Keratinocyte (primary cell): ENCODE measurements at regions not wholly inside any gene's neighbourhood (a gene's known extent, or its start where the extent isn't known, plus 50 kb on each side); places are given as distances from the start of the nearest gene placed in this dataset.

Source experiments
- DNase-seq: peaks from one replicate; pipeline ENCODE4 v3.0.0-alpha.2; 2011; ENCODE audit warnings: low read depth, missing footprints, low spot score
- FAIRE-seq: peaks from 2 replicates; lab custom pipeline; 2011; peaks lifted over from hg19 to GRCh38; lab: Jason Lieb, UNC
- H2AFZ ChIP-seq: 2 replicates; pipeline ENCODE4 v1.6.0; 2012; ENCODE audit warnings: low read length, control low read depth, inconsistent platforms; ENCODE audit not compliant: control insufficient read depth
- H3K27ac ChIP-seq: 2 replicates; pipeline ENCODE4 v1.5.1; 2011; ENCODE audit warnings: low read length; ENCODE audit not compliant: control insufficient read depth, insufficient read depth
- H3K27me3 ChIP-seq: 3 replicates; pipeline ENCODE4 v1.6.0; 2011; ENCODE audit warnings: low read length; ENCODE audit not compliant: control insufficient read depth, insufficient read depth; ENCODE audit errors: extremely low read depth
- H3K36me3 ChIP-seq, 2 experiments: 2 replicates in 1 of 2; 3 replicates in 1 of 2; pipeline ENCODE4 v1.5.1; 2011; ENCODE audit warnings: low read length in 2 of 2, mild to moderate bottlenecking in 1 of 2; ENCODE audit not compliant: control insufficient read depth in 2 of 2, insufficient read depth in 2 of 2; ENCODE audit errors: extremely low read depth in 1 of 2
- H3K4me1 ChIP-seq: 3 replicates; pipeline ENCODE4 v1.5.1; 2011; ENCODE audit warnings: low read length; ENCODE audit not compliant: control insufficient read depth, insufficient read depth; ENCODE audit errors: extremely low read depth
- H3K4me2 ChIP-seq: 3 replicates; pipeline ENCODE4 v1.6.0; 2011; ENCODE audit warnings: low read depth, low read length; ENCODE audit not compliant: control insufficient read depth, insufficient read depth; ENCODE audit errors: extremely low read depth
- H3K4me3 ChIP-seq, 3 experiments: fragments of 200-600 bp in 1 of 3; sonication (generic) in 1 of 3; 2 replicates in 2 of 3; 3 replicates in 1 of 3; pipeline ENCODE4 v1.5.1; 2011 to 2016; ENCODE audit warnings: low read length in 3 of 3, mild to moderate bottlenecking in 3 of 3, control low read depth in 2 of 3, inconsistent platforms in 1 of 3, low read depth in 1 of 3, mixed read lengths in 1 of 3, mixed run types in 1 of 3, moderate library complexity in 1 of 3; ENCODE audit not compliant: control insufficient read depth in 2 of 3, insufficient read depth in 2 of 3; ENCODE audit errors: extremely low read depth in 1 of 3
- H3K79me2 ChIP-seq: 2 replicates; pipeline ENCODE4 v1.6.0; 2012; ENCODE audit warnings: low read length; ENCODE audit not compliant: control insufficient read depth, insufficient read depth
- H3K9ac ChIP-seq: 3 replicates; pipeline ENCODE4 v1.6.0; 2011; ENCODE audit warnings: low read length; ENCODE audit not compliant: control insufficient read depth, insufficient read depth; ENCODE audit errors: extremely low read depth
- H3K9me1 ChIP-seq: 3 replicates; pipeline ENCODE4 v1.6.0; 2011; ENCODE audit warnings: low read length; ENCODE audit not compliant: control insufficient read depth, insufficient read depth; ENCODE audit errors: extremely low read depth
- H3K9me3 ChIP-seq: 2 replicates; pipeline ENCODE4 v1.5.1; 2012; ENCODE audit warnings: low read depth, low read length; ENCODE audit not compliant: control insufficient read depth
- H4K20me1 ChIP-seq: 3 replicates; pipeline ENCODE4 v1.6.0; 2011; ENCODE audit warnings: low read length; ENCODE audit not compliant: control insufficient read depth, insufficient read depth; ENCODE audit errors: extremely low read depth
- EZH2 ChIP-seq: IDR thresholded peaks from one replicate; pipeline ENCODE4 v1.6.1; 2012; ENCODE audit warnings: inconsistent platforms, mild to moderate bottlenecking, low read length, moderate library complexity
- dilution Hi-C: fragments of 300-500 bp; cut with MboI; formaldehyde crosslinking; loops from one replicate; pipeline ENCODE4 v1.7.0; 2020; ENCODE audit warnings: low sequenced_read_pairs; ENCODE audit not compliant: extremely low pct_ligation_motif_present
- TF ChIP-seq, protein P1 (sequence below), 3 experiments: IDR thresholded peaks in 1 of 3; conservative IDR thresholded peaks in 1 of 3; optimal IDR thresholded peaks in 1 of 3; 2 replicates in 2 of 3; 3 replicates in 1 of 3; pipeline versions ENCODE3 to v1.5.1; 2011; ENCODE audit warnings: low read length in 3 of 3, mild to moderate bottlenecking in 3 of 3, moderate library complexity in 2 of 3, control low read depth in 1 of 3, inconsistent platforms in 1 of 3; ENCODE audit not compliant: insufficient read depth in 2 of 3; ENCODE audit errors: extremely low read depth in 1 of 3

DNA sequence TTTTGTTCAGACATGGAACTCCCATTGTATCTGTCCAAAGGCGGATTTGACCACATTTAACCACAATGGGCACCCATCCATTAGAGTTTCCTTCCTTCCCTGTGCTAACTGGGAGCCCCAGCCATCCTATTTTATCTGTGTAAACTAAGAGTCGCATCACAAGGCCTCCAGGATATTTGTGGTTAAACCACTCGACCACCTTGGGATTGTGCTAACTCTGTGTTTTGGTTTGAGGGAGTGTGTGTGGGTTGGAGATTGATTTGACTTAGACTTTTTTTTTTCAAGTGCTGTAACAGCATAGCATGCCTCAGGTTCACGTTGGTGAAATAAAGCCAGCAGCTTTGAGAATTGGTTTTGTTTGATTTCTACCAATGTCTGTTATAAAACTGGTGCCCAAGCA lies 100.4 kb upstream of the TP63 start:
- Histone ChIP-seq H3K4me2 (no peak overlapping the region), H3K36me3 (no peaks in the 10 kb centered on the region), H2AFZ (no peak overlapping the region), H3K9me1 (no peaks in the 10 kb centered on the region), H3K9ac (no peak overlapping the region), H4K20me1 (no peaks in the 10 kb centered on the region), H3K79me2 (no peaks in the 10 kb centered on the region), H3K4me1 (peaks cover 6% of the 10 kb centered on the region), H3K9me3 (no peaks in the 10 kb centered on the region), H3K27me3 (no peaks in the 10 kb centered on the region), H3K4me3 (no peak overlapping the region), H3K27ac (no peak overlapping the region)
- TF ChIP-seq, protein P1, sequence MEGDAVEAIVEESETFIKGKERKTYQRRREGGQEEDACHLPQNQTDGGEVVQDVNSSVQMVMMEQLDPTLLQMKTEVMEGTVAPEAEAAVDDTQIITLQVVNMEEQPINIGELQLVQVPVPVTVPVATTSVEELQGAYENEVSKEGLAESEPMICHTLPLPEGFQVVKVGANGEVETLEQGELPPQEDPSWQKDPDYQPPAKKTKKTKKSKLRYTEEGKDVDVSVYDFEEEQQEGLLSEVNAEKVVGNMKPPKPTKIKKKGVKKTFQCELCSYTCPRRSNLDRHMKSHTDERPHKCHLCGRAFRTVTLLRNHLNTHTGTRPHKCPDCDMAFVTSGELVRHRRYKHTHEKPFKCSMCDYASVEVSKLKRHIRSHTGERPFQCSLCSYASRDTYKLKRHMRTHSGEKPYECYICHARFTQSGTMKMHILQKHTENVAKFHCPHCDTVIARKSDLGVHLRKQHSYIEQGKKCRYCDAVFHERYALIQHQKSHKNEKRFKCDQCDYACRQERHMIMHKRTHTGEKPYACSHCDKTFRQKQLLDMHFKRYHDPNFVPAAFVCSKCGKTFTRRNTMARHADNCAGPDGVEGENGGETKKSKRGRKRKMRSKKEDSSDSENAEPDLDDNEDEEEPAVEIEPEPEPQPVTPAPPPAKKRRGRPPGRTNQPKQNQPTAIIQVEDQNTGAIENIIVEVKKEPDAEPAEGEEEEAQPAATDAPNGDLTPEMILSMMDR (optimal IDR thresholded peaks at IDR 0.05 in 1 of 3, IDR thresholded peaks at IDR 0.05 in 1 of 3, conservative IDR thresholded peaks at IDR 0.05 in 1 of 3; ENCODE audit: extremely low read depth in 1 of 3, insufficient read depth in 2 of 3, low read length in 3 of 3), result no peak
- dilution Hi-C loops, result no loop called here
- FAIRE-seq (peak; percentile 46), DNase-seq (no peak)

DNA sequence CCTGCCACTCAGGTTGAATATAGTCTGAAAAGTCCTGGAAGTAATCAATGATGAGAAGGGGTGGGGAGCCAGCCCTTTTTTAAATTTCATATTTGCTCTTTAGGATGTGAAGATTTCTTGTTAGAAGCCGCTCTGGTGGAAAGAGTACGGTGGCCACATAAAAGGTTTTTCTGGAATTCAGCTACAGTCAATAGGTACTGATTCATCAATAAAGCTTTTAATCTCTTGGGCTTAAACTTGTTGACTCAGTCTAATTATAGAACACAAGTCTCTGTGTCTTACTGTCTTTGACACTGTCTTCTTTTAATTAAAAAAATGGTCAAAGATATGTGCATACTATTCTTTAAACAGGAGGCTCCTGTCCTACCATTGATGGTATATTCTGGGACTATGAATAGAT lies 99.9 kb upstream of the TP63 start:
- H3K4me2 ChIP-seq, result no peak overlapping the region
- no peak for FAIRE-seq
- dilution Hi-C loops, result no loop called here

More for the DNA sequence above, 99.9 kb upstream of the TP63 start:
- Histone ChIP-seq H3K9me1 (no peaks in the 10 kb centered on the region), H3K9me3 (no peaks in the 10 kb centered on the region), H3K27me3 (no peaks in the 10 kb centered on the region), H3K27ac (no peak overlapping the region), H3K36me3 (no peaks in the 10 kb centered on the region), H3K4me3 (no peak overlapping the region), H4K20me1 (no peaks in the 10 kb centered on the region), H3K9ac (no peak overlapping the region), H2AFZ (no peak overlapping the region), H3K4me1 (peaks cover 6% of the 10 kb centered on the region), H3K79me2 (no peaks in the 10 kb centered on the region)
- TF ChIP-seq EZH2, result no peak
- TF ChIP-seq, protein P1 (optimal IDR thresholded peaks at IDR 0.05 in 1 of 3, IDR thresholded peaks at IDR 0.05 in 1 of 3, conservative IDR thresholded peaks at IDR 0.05 in 1 of 3; ENCODE audit: extremely low read depth in 1 of 3, insufficient read depth in 2 of 3, low read length in 3 of 3), result no peak
- no peak for DNase-seq
